ENCODE measurements at regions not wholly inside any gene's neighbourhood (a gene's known extent, or its start where the extent isn't known, plus 50 kb on each side); places are given as distances from the start of the nearest gene placed in this dataset.
"Not testable (repeated sequence)": the region's sequence is repeated elsewhere in the genome, so short reads cannot be mapped to it uniquely, and the experiment has no call there.

DNA sequence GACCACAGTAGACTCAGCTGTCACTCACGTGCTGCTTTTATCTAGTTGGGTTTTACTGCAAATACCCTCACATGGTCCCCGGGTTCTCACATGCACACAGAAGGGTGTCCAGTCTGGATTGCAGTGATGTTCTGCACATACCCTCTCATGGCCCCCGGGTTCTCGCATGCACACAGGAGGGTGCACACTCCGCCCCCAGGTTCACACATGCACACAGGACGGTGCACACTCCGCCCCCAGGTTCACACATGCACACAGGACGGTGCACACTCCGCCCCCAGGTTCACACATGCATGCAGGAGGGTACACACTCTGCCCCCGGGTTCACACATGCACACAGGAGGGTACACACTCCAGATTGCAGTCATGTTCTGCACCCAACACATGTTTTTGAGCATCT lies 224.3 kb downstream of the ERMARD start:
- no peak overlapping the region for H3K9ac ChIP-seq (ENCODE audit: low read depth, low read length)
- ATAC-seq (ENCODE audit: insufficient read depth, low read depth) (no peak), DNase-seq (no peak)
- no peaks in the 10 kb centered on the region for H3K36me3 ChIP-seq (ENCODE audit: insufficient read depth, low read length)
- no peaks in the 10 kb centered on the region for H3K4me1 ChIP-seq (ENCODE audit: insufficient read depth, low read length)
- H3K4me2 ChIP-seq (ENCODE audit: insufficient read depth, low read length): no peak overlapping the region
- peaks cover 4% of the 10 kb centered on the region for H3K27me3 ChIP-seq (ENCODE audit: insufficient read depth, low read length, poor library complexity)
- no peaks in the 10 kb centered on the region for H4K20me1 ChIP-seq (ENCODE audit: insufficient read depth, low read length)
- no peak overlapping the region for H3K27ac ChIP-seq (ENCODE audit: low read length)
- H3K4me3 ChIP-seq (ENCODE audit: low read depth in 1 of 2, low read length in 2 of 2): no peak overlapping the region
- no peaks in the 10 kb centered on the region for H3K9me3 ChIP-seq (ENCODE audit: insufficient read depth, low read length, severe bottlenecking)
- H3K79me2 ChIP-seq (ENCODE audit: insufficient read depth, low read length): no peaks in the 10 kb centered on the region
- no peak overlapping the region for H2AFZ ChIP-seq (ENCODE audit: low read depth, low read length)
- TF ChIP-seq, protein P1, sequence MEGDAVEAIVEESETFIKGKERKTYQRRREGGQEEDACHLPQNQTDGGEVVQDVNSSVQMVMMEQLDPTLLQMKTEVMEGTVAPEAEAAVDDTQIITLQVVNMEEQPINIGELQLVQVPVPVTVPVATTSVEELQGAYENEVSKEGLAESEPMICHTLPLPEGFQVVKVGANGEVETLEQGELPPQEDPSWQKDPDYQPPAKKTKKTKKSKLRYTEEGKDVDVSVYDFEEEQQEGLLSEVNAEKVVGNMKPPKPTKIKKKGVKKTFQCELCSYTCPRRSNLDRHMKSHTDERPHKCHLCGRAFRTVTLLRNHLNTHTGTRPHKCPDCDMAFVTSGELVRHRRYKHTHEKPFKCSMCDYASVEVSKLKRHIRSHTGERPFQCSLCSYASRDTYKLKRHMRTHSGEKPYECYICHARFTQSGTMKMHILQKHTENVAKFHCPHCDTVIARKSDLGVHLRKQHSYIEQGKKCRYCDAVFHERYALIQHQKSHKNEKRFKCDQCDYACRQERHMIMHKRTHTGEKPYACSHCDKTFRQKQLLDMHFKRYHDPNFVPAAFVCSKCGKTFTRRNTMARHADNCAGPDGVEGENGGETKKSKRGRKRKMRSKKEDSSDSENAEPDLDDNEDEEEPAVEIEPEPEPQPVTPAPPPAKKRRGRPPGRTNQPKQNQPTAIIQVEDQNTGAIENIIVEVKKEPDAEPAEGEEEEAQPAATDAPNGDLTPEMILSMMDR (IDR thresholded peaks at IDR 0.05; ENCODE audit: borderline replicate concordance, extremely low read depth, low read length, poor library complexity, severe bottlenecking): no peak
- TF ChIP-seq EZH2 (IDR thresholded peaks at IDR 0.05; ENCODE audit: borderline replicate concordance, low read depth, low read length, severe bottlenecking): no peak

DNA sequence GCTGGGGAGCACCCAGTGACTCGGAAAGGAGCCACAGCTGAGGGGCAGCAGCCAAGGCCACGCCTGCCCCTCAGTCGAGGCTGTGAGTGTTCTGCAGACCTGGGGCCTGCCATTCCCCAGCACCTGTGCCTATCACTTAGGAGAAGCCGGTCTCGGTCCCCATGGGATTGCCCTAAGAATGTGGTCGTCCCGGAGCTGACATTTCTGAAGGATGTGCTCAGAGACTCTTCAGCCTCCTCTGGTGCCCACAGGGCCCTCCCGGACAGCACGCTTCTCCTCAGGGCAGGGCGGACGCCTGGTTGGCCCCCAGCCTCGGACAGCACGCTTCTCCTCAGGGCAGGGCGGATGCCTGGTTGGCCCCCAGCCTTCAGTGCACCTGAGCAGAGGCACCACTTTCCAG lies 223.9 kb downstream of the ERMARD start:
- no peak overlapping the region for H3K4me3 ChIP-seq (ENCODE audit: low read depth in 1 of 2, low read length in 2 of 2)
- H3K9ac ChIP-seq (ENCODE audit: low read depth, low read length): no peak overlapping the region
- no peaks in the 10 kb centered on the region for H3K79me2 ChIP-seq (ENCODE audit: insufficient read depth, low read length)
- no peak overlapping the region for H3K4me2 ChIP-seq (ENCODE audit: insufficient read depth, low read length)
- no peak for ATAC-seq (ENCODE audit: insufficient read depth, low read depth)
- H3K9me3 ChIP-seq (ENCODE audit: insufficient read depth, low read length, severe bottlenecking): no peaks in the 10 kb centered on the region
- H3K27ac ChIP-seq (ENCODE audit: low read length): no peak overlapping the region
- no peaks in the 10 kb centered on the region for H3K36me3 ChIP-seq (ENCODE audit: insufficient read depth, low read length)
- DNase-seq: no peak
- no peaks in the 10 kb centered on the region for H4K20me1 ChIP-seq (ENCODE audit: insufficient read depth, low read length)
- TF ChIP-seq, protein P1 (IDR thresholded peaks at IDR 0.05; ENCODE audit: borderline replicate concordance, extremely low read depth, low read length, poor library complexity, severe bottlenecking): no peak
- TF ChIP-seq EZH2 (IDR thresholded peaks at IDR 0.05; ENCODE audit: borderline replicate concordance, low read depth, low read length, severe bottlenecking): no peak
- no peak overlapping the region for H2AFZ ChIP-seq (ENCODE audit: low read depth, low read length)
- peaks cover 4% of the 10 kb centered on the region for H3K27me3 ChIP-seq (ENCODE audit: insufficient read depth, low read length, poor library complexity)
- no peaks in the 10 kb centered on the region for H3K4me1 ChIP-seq (ENCODE audit: insufficient read depth, low read length)

DNA sequence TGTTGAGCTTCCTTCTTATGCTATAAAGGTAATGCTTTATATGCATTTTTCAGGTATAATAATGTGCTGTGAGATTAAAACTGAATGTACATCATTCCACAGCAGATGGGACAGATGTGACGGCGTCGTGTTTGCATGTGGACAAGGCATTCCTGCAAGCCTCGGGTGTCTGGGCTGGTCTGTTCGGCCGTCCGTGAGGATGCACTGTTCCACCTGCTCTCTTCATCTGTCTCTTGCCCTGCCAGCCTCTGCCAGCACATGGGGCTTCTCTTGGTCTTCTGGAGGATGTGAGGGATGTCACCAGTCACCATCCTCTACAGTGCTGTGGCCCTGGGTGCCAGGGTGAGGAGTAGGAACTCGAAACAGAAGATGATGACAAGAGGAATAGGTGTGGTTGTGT lies 223.2 kb downstream of the ERMARD start:
- ATAC-seq (ENCODE audit: insufficient read depth, low read depth) (no peak), DNase-seq (no peak)
- Histone ChIP-seq H3K27me3 (ENCODE audit: insufficient read depth, low read length, poor library complexity) (peaks cover 4% of the 10 kb centered on the region), H3K4me2 (ENCODE audit: insufficient read depth, low read length) (no peak overlapping the region), H3K4me1 (ENCODE audit: insufficient read depth, low read length) (no peaks in the 10 kb centered on the region), H2AFZ (ENCODE audit: low read depth, low read length) (no peak overlapping the region), H3K9me3 (ENCODE audit: insufficient read depth, low read length, severe bottlenecking) (no peaks in the 10 kb centered on the region), H3K79me2 (ENCODE audit: insufficient read depth, low read length) (no peaks in the 10 kb centered on the region), H3K4me3 (ENCODE audit: low read depth in 1 of 2, low read length in 2 of 2) (no peak overlapping the region), H3K9ac (ENCODE audit: low read depth, low read length) (no peak overlapping the region), H4K20me1 (ENCODE audit: insufficient read depth, low read length) (no peaks in the 10 kb centered on the region), H3K27ac (ENCODE audit: low read length) (no peak overlapping the region), H3K36me3 (ENCODE audit: insufficient read depth, low read length) (no peaks in the 10 kb centered on the region)
- TF ChIP-seq, protein P1 (IDR thresholded peaks at IDR 0.05; ENCODE audit: borderline replicate concordance, extremely low read depth, low read length, poor library complexity, severe bottlenecking): no peak
- no peak for TF ChIP-seq EZH2 (IDR thresholded peaks at IDR 0.05; ENCODE audit: borderline replicate concordance, low read depth, low read length, severe bottlenecking)

DNA sequence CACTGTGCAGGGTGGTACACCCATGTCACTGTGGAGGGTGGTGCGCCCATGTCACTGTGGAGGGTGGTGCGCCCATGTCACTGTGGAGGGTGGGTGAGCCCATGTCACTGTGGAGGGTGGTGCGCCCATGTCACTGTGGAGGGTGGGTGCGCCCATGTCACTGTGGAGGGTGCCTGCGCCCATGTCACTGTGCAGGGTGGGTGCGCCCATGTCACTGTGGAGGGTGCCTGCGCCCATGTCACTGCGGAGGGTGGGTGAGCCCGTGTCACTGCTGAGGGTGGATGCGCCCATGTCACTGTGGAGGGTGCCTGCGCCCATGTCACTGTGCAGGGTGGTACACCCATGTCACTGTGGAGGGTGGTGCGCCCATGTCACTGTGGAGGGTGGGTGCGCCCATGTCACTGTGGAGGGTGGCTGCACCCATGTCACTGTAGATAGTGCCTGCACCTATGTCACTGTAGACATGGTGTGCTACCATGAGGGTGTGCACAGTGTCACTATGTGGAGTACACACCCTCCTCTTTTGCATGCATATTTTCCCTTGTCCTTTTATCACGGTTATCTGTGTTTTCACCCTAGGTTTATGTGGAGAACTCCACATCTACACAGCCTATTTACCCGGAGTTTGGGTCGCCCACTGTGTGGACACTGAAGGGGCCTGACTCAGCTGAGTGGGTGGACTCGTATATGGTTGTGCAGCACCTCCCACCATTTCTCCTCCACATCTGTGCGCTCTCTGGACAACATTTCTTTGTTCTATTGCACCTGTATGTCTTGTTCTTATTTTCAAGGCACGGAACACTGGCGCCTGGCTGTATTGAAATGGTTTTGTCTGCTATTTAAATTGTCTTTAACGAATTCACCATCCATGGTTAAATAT lies 222.4 kb downstream of the ERMARD start:
- not testable (repeated sequence) for H3K4me1 ChIP-seq (ENCODE audit: insufficient read depth, low read length); H4K20me1 ChIP-seq (ENCODE audit: insufficient read depth, low read length); H3K4me2 ChIP-seq (ENCODE audit: insufficient read depth, low read length); H3K9ac ChIP-seq (ENCODE audit: low read depth, low read length); ATAC-seq (ENCODE audit: insufficient read depth, low read depth); H3K27ac ChIP-seq (ENCODE audit: low read length); H3K36me3 ChIP-seq (ENCODE audit: insufficient read depth, low read length); H3K9me3 ChIP-seq (ENCODE audit: insufficient read depth, low read length, severe bottlenecking); DNase-seq; H3K27me3 ChIP-seq (ENCODE audit: insufficient read depth, low read length, poor library complexity); H3K4me3 ChIP-seq (ENCODE audit: low read depth in 1 of 2, low read length in 2 of 2); H2AFZ ChIP-seq (ENCODE audit: low read depth, low read length); H3K79me2 ChIP-seq (ENCODE audit: insufficient read depth, low read length)

Measured in DND-41 (cell line).